CD4-positive, CD25-positive, alpha-beta regulatory T cell (primary cell): ENCODE measurements at regions not wholly inside any gene's neighbourhood (a gene's known extent, or its start where the extent isn't known, plus 50 kb on each side); places are given as distances from the start of the nearest gene placed in this dataset.
"Not testable (repeated sequence)": the region's sequence is repeated elsewhere in the genome, so short reads cannot be mapped to it uniquely, and the experiment has no call there.

Experiments
- ATAC-seq, 2 donors: fragments of 150-1000 bp; cut with Tn5 transposase; one replicate each; pipeline ENCODE4 v1.10.0; 2021; ENCODE audit warnings: low read depth in 2 of 2, moderate number of reproducible peaks in 2 of 2, moderate library complexity in 1 of 2
- DNase-seq, 3 donors: peaks; one replicate each; pipeline versions ENCODE4 v3.0.0 to v3.0.0-alpha.2; 2012 to 2022; ENCODE audit warnings: mixed read lengths in 1 of 3
- H3K27ac ChIP-seq: one replicate; pipeline ENCODE4 v1.7.0; 2013; ENCODE audit warnings: mild to moderate bottlenecking, low read length; ENCODE audit not compliant: insufficient read depth, poor library complexity, severe bottlenecking
- H3K27me3 ChIP-seq: one replicate; pipeline ENCODE4 v1.7.0; 2013; ENCODE audit warnings: low read length; ENCODE audit not compliant: control insufficient read depth, insufficient read depth
- H3K36me3 ChIP-seq: one replicate; pipeline ENCODE4 v1.7.0; 2013; ENCODE audit warnings: mild to moderate bottlenecking, low read length, moderate library complexity; ENCODE audit not compliant: control insufficient read depth, insufficient read depth
- H3K4me1 ChIP-seq: 2 replicates; pipeline ENCODE4 v1.7.0; 2013; ENCODE audit warnings: mild to moderate bottlenecking, low read length; ENCODE audit not compliant: insufficient read depth, control insufficient read depth, poor library complexity, severe bottlenecking
- H3K4me3 ChIP-seq: one replicate; pipeline ENCODE4 v1.7.0; 2013; ENCODE audit warnings: low read depth, mild to moderate bottlenecking, low read length, moderate library complexity
- H3K9me3 ChIP-seq, 2 experiments: 1 replicate in 1 of 2; 2 replicates in 1 of 2; pipeline ENCODE4 v1.7.0; 2013; ENCODE audit warnings: low read length in 2 of 2, mild to moderate bottlenecking in 1 of 2, moderate library complexity in 1 of 2; ENCODE audit not compliant: control insufficient read depth in 2 of 2
- H3K27ac Mint-ChIP-seq, 3 donors: one replicate each; pipeline ENCODE4 v1.8.0; 2020 to 2022; ENCODE audit warnings: mild to moderate bottlenecking in 3 of 3, mixed read lengths in 3 of 3, moderate library complexity in 2 of 3
- H3K27me3 Mint-ChIP-seq: one replicate; pipeline ENCODE4 v1.8.0; 2022; ENCODE audit warnings: mild to moderate bottlenecking, mixed read lengths
- H3K36me3 Mint-ChIP-seq: one replicate; pipeline ENCODE4 v1.8.0; 2020; ENCODE audit warnings: mixed read lengths
- H3K4me1 Mint-ChIP-seq, 4 donors: one replicate each; pipeline ENCODE4 v1.8.0; 2020 to 2022; ENCODE audit warnings: mixed read lengths in 4 of 4, mild to moderate bottlenecking in 1 of 4
- H3K4me3 Mint-ChIP-seq, 4 donors: one replicate each; pipeline ENCODE4 v1.8.0; 2020 to 2022; ENCODE audit warnings: mild to moderate bottlenecking in 4 of 4, mixed read lengths in 4 of 4, moderate library complexity in 3 of 4
- H3K9me3 Mint-ChIP-seq, 7 donors: one replicate each; pipeline ENCODE4 v1.8.0; 2020 to 2022; ENCODE audit warnings: mixed read lengths in 7 of 7, mild to moderate bottlenecking in 3 of 7, moderate library complexity in 2 of 7

- Mint-ChIP-seq H3K4me1 (peaks cover 0 to 6% (median 0%) of the 10 kb centered on the region in 4 donors), H3K36me3 (no peaks in the 10 kb centered on the region), H3K27me3 (peaks cover 7% of the 10 kb centered on the region)
Observed at GRCh38 chr4:3612934-3613333, 80.7 kb upstream of the LRPAP1 start.

GRCh38 chr4:3612281-3612680, 80.1 kb upstream of the LRPAP1 start:
- Mint-ChIP-seq H3K27me3 (peaks cover 4% of the 10 kb centered on the region), H3K9me3 (peaks cover 0 to 9% (median 2%) of the 10 kb centered on the region in 7 donors), H3K36me3 (no peaks in the 10 kb centered on the region), H3K4me3 (no peak overlapping the region), H3K4me1 (peaks cover 0 to 6% (median 0%) of the 10 kb centered on the region in 4 donors), H3K27ac (no peak overlapping the region)
- Histone ChIP-seq H3K36me3 (no peaks in the 10 kb centered on the region), H3K4me1 (no peaks in the 10 kb centered on the region), H3K4me3 (no peak overlapping the region), H3K27ac (no peak overlapping the region), H3K9me3 (no peaks in the 10 kb centered on the region), H3K27me3 (no peaks in the 10 kb centered on the region)
- DNase-seq: no peak
- no peak for ATAC-seq

More at GRCh38 chr4:3612934-3613333, 80.7 kb upstream of the LRPAP1 start:
- peak overlapping the region in 1 of 3 donors; percentile 61 for H3K27ac Mint-ChIP-seq
- peaks cover 0 to 10% (median 2%) of the 10 kb centered on the region in 7 donors for H3K9me3 Mint-ChIP-seq
- DNase-seq (no peak), ATAC-seq (no peak)
- no peaks in the 10 kb centered on the region for H3K4me1 ChIP-seq
- no peaks in the 10 kb centered on the region for H3K36me3 ChIP-seq
- H3K4me3 Mint-ChIP-seq: no peak overlapping the region
- H3K27ac ChIP-seq: no peak overlapping the region
- no peaks in the 10 kb centered on the region for H3K9me3 ChIP-seq
- H3K4me3 ChIP-seq: no peak overlapping the region
- no peaks in the 10 kb centered on the region for H3K27me3 ChIP-seq

GRCh38 chr4:3611778-3612177, 79.6 kb upstream of the LRPAP1 start:
- peaks cover 4% of the 10 kb centered on the region for H3K27me3 Mint-ChIP-seq
- no peaks in the 10 kb centered on the region for H3K9me3 ChIP-seq
- H3K36me3 Mint-ChIP-seq: no peaks in the 10 kb centered on the region
- peaks cover 0 to 9% (median 2%) of the 10 kb centered on the region in 7 donors for H3K9me3 Mint-ChIP-seq
- H3K27ac ChIP-seq: no peak overlapping the region
- peaks cover 0 to 6% (median 0%) of the 10 kb centered on the region in 4 donors for H3K4me1 Mint-ChIP-seq
- H3K4me3 Mint-ChIP-seq: no peak overlapping the region
- no peak overlapping the region for H3K4me3 ChIP-seq
- ATAC-seq (no peak), DNase-seq (no peak)
- no peaks in the 10 kb centered on the region for H3K36me3 ChIP-seq
- no peak overlapping the region for H3K27ac Mint-ChIP-seq
- no peaks in the 10 kb centered on the region for H3K27me3 ChIP-seq
- H3K4me1 ChIP-seq: no peaks in the 10 kb centered on the region

- H3K9me3 Mint-ChIP-seq, DNase-seq, H3K4me3 Mint-ChIP-seq, H3K9me3 ChIP-seq, H3K27me3 Mint-ChIP-seq, ATAC-seq, H3K36me3 Mint-ChIP-seq, H3K27ac ChIP-seq, H3K36me3 ChIP-seq, H3K4me3 ChIP-seq, H3K4me1 Mint-ChIP-seq, H3K4me1 ChIP-seq, H3K27me3 ChIP-seq: not testable (repeated sequence)
- H3K27ac Mint-ChIP-seq: peak overlapping the region in 1 of 3 donors; percentile 35
Observed at GRCh38 chr4:3610851-3611250, 78.6 kb upstream of the LRPAP1 start.

- not testable (repeated sequence) for H3K4me3 ChIP-seq, H3K4me1 ChIP-seq, H3K27ac ChIP-seq, H3K9me3 Mint-ChIP-seq, H3K4me1 Mint-ChIP-seq, H3K36me3 Mint-ChIP-seq, H3K27me3 Mint-ChIP-seq, H3K4me3 Mint-ChIP-seq, H3K9me3 ChIP-seq, DNase-seq, H3K27me3 ChIP-seq, H3K36me3 ChIP-seq, H3K27ac Mint-ChIP-seq, ATAC-seq
Observed at GRCh38 chr4:3609905-3610304, 77.7 kb upstream of the LRPAP1 start.

GRCh38 chr4:3607690-3608552, 75.7 kb upstream of the LRPAP1 start:
- Mint-ChIP-seq H3K36me3 (no peaks in the 10 kb centered on the region), H3K9me3 (peaks cover 0 to 8% (median 1%) of the 10 kb centered on the region in 7 donors), H3K4me3 (no peak overlapping the region), H3K4me1 (peaks cover 0 to 3% (median 0%) of the 10 kb centered on the region in 4 donors), H3K27me3 (no peaks in the 10 kb centered on the region), H3K27ac (no peak overlapping the region)
- Histone ChIP-seq H3K27ac (no peak overlapping the region), H3K9me3 (no peaks in the 10 kb centered on the region), H3K36me3 (no peaks in the 10 kb centered on the region), H3K4me3 (no peak overlapping the region), H3K27me3 (no peaks in the 10 kb centered on the region), H3K4me1 (no peaks in the 10 kb centered on the region)
- DNase-seq (no peak), ATAC-seq (no peak)

GRCh38 chr4:3606850-3607249, 74.6 kb upstream of the LRPAP1 start:
- not testable (repeated sequence) for H3K27ac Mint-ChIP-seq, H3K4me1 Mint-ChIP-seq, H3K27ac ChIP-seq, H3K9me3 Mint-ChIP-seq, H3K27me3 Mint-ChIP-seq, H3K27me3 ChIP-seq, ATAC-seq, H3K9me3 ChIP-seq, H3K4me1 ChIP-seq, H3K36me3 ChIP-seq, H3K36me3 Mint-ChIP-seq, H3K4me3 Mint-ChIP-seq, H3K4me3 ChIP-seq
- peak in 1 of 3 donors; percentile 7 for DNase-seq

GRCh38 chr4:3606271-3606670, 74.0 kb upstream of the LRPAP1 start:
- H3K4me1 Mint-ChIP-seq, H3K36me3 ChIP-seq, H3K9me3 Mint-ChIP-seq, H3K27ac Mint-ChIP-seq, ATAC-seq, H3K36me3 Mint-ChIP-seq, H3K9me3 ChIP-seq, H3K4me1 ChIP-seq, H3K27ac ChIP-seq, H3K27me3 Mint-ChIP-seq, H3K4me3 Mint-ChIP-seq, H3K27me3 ChIP-seq, H3K4me3 ChIP-seq, DNase-seq: not testable (repeated sequence)
